ACC112 (cell line): ENCODE measurements at regions not wholly inside any gene's neighbourhood (a gene's known extent, or its start where the extent isn't known, plus 50 kb on each side); places are given as distances from the start of the nearest gene placed in this dataset.
"Not testable (repeated sequence)": the region's sequence is repeated elsewhere in the genome, so short reads cannot be mapped to it uniquely, and the experiment has no call there.

Experiments used
- H2AFZ ChIP-seq: fragments of 200-600 bp; sonication (generic); one replicate; pipeline ENCODE4 v1.6.0; 2017; ENCODE audit warnings: antibody characterized with exemption, low read length; ENCODE audit not compliant: unreplicated experiment
- H3K27ac ChIP-seq: fragments of 200-600 bp; sonication (generic); 2 replicates; pipeline ENCODE4 v1.5.1; 2014; ENCODE audit warnings: low read depth, mild to moderate bottlenecking, antibody characterized with exemption, low read length, moderate library complexity
- H3K27me3 ChIP-seq: fragments of 200-600 bp; sonication (generic); 2 replicates; pipeline ENCODE4 v1.6.1; 2014; ENCODE audit warnings: mild to moderate bottlenecking, antibody characterized with exemption, low read length, moderate library complexity, mixed read lengths; ENCODE audit not compliant: insufficient read depth
- H3K36me3 ChIP-seq: fragments of 200-600 bp; sonication (generic); 2 replicates; pipeline ENCODE4 v1.6.1; 2016; ENCODE audit warnings: mild to moderate bottlenecking, antibody characterized with exemption, low read length, moderate library complexity, mixed read lengths; ENCODE audit not compliant: insufficient read depth
- H3K4me1 ChIP-seq: fragments of 200-600 bp; sonication (generic); one replicate; pipeline ENCODE4 v1.6.1; 2016; ENCODE audit warnings: low read length, mixed read lengths; ENCODE audit not compliant: insufficient read depth, unreplicated experiment, control insufficient read depth
- H3K4me3 ChIP-seq: fragments of 200-600 bp; sonication (generic); 2 replicates; pipeline ENCODE4 v1.5.1; 2014; ENCODE audit warnings: mild to moderate bottlenecking, low read depth, low read length
- H3K79me2 ChIP-seq: fragments of 200-600 bp; sonication (generic); one replicate; pipeline ENCODE4 v1.6.0; 2016; ENCODE audit warnings: low read length; ENCODE audit not compliant: control insufficient read depth, unreplicated experiment, insufficient read depth

- Histone ChIP-seq H3K27me3 (peaks cover 4% of the 10 kb centered on the region; the same call in 1 of the 2 replicates), H3K4me1 (no peaks in the 10 kb centered on the region), H3K36me3 (no peaks in the 10 kb centered on the region), H2AFZ (no peak overlapping the region), H3K79me2 (no peaks in the 10 kb centered on the region), H3K27ac (no peak overlapping the region), H3K4me3 (no peak overlapping the region)
Observed at GRCh38 chr17:13154398-13154797, 136.6 kb upstream of the ELAC2 start.

- Histone ChIP-seq H3K27me3 (peaks cover 6% of the 10 kb centered on the region; the same call in 1 of the 2 replicates), H3K4me1 (no peaks in the 10 kb centered on the region), H2AFZ (no peak overlapping the region), H3K27ac (no peak overlapping the region), H3K4me3 (no peak overlapping the region), H3K36me3 (no peaks in the 10 kb centered on the region), H3K79me2 (no peaks in the 10 kb centered on the region)
Observed at GRCh38 chr17:13153036-13153435, 135.2 kb upstream of the ELAC2 start.

GRCh38 chr17:13152501-13152900 is 134.7 kb upstream of the ELAC2 start:
- H3K27ac ChIP-seq, result no peak overlapping the region
- peaks cover 10% of the 10 kb centered on the region for H3K27me3 ChIP-seq
- H3K79me2 ChIP-seq, result no peaks in the 10 kb centered on the region
- H2AFZ ChIP-seq, result no peak overlapping the region
- H3K4me1 ChIP-seq, result no peaks in the 10 kb centered on the region
- no peak overlapping the region for H3K4me3 ChIP-seq
- no peaks in the 10 kb centered on the region for H3K36me3 ChIP-seq

GRCh38 chr17:13150738-13151137 is 132.9 kb upstream of the ELAC2 start:
- not testable (repeated sequence) for H3K79me2 ChIP-seq, H3K4me3 ChIP-seq, H3K27ac ChIP-seq, H2AFZ ChIP-seq, H3K36me3 ChIP-seq, H3K4me1 ChIP-seq
- H3K27me3 ChIP-seq, result peaks cover 15% of the 10 kb centered on the region

- no peak overlapping the region for H2AFZ ChIP-seq
- H3K4me1 ChIP-seq, result no peaks in the 10 kb centered on the region
- peaks cover 32% of the 10 kb centered on the region for H3K27me3 ChIP-seq
- no peak overlapping the region for H3K27ac ChIP-seq
- no peaks in the 10 kb centered on the region for H3K36me3 ChIP-seq
- no peaks in the 10 kb centered on the region for H3K79me2 ChIP-seq
- no peak overlapping the region for H3K4me3 ChIP-seq
Observed at GRCh38 chr17:13143001-13143400, 125.2 kb upstream of the ELAC2 start.

- H2AFZ ChIP-seq, result no peak overlapping the region
- H3K36me3 ChIP-seq, result no peaks in the 10 kb centered on the region
Observed at GRCh38 chr17:13140750-13141149, 122.9 kb upstream of the ELAC2 start.

GRCh38 chr17:13135506-13135905 is 117.7 kb upstream of the ELAC2 start:
- Histone ChIP-seq H2AFZ (no peak overlapping the region), H3K4me3 (no peak overlapping the region), H3K27ac (no peak overlapping the region), H3K79me2 (no peaks in the 10 kb centered on the region), H3K36me3 (no peaks in the 10 kb centered on the region), H3K4me1 (no peaks in the 10 kb centered on the region), H3K27me3 (peaks cover 10% of the 10 kb centered on the region; the same call in 1 of the 2 replicates)

More at GRCh38 chr17:13140750-13141149, 122.9 kb upstream of the ELAC2 start:
- no peaks in the 10 kb centered on the region for H3K4me1 ChIP-seq
- H3K4me3 ChIP-seq, result no peak overlapping the region
- H3K27me3 ChIP-seq, result peaks cover 33% of the 10 kb centered on the region
- H3K27ac ChIP-seq, result no peak overlapping the region
- no peaks in the 10 kb centered on the region for H3K79me2 ChIP-seq

GRCh38 chr17:13134076-13134475 is 116.2 kb upstream of the ELAC2 start:
- peaks cover 10% of the 10 kb centered on the region for H3K27me3 ChIP-seq
- no peak overlapping the region for H3K27ac ChIP-seq
- H2AFZ ChIP-seq, result no peak overlapping the region
- no peak overlapping the region for H3K4me3 ChIP-seq
- H3K79me2 ChIP-seq, result no peaks in the 10 kb centered on the region
- no peaks in the 10 kb centered on the region for H3K4me1 ChIP-seq
- H3K36me3 ChIP-seq, result no peaks in the 10 kb centered on the region

GRCh38 chr17:13131225-13131624 is 113.4 kb upstream of the ELAC2 start:
- Histone ChIP-seq H3K4me3 (no peak overlapping the region), H3K4me1 (no peaks in the 10 kb centered on the region), H3K27me3 (peaks cover 2% of the 10 kb centered on the region), H3K27ac (no peak overlapping the region), H3K79me2 (no peaks in the 10 kb centered on the region), H3K36me3 (no peaks in the 10 kb centered on the region), H2AFZ (no peak overlapping the region)

- Histone ChIP-seq H3K27ac (no peak overlapping the region), H2AFZ (no peak overlapping the region), H3K27me3 (no peaks in the 10 kb centered on the region; the same call in none of the 2 replicates), H3K4me3 (no peak overlapping the region), H3K4me1 (no peaks in the 10 kb centered on the region), H3K79me2 (no peaks in the 10 kb centered on the region), H3K36me3 (no peaks in the 10 kb centered on the region)
Observed at GRCh38 chr17:13129356-13129755, 111.5 kb upstream of the ELAC2 start.

GRCh38 chr17:13128676-13129075 is 110.8 kb upstream of the ELAC2 start:
- Histone ChIP-seq H3K4me3 (no peak overlapping the region), H3K27me3 (no peaks in the 10 kb centered on the region; the same call in none of the 2 replicates), H3K27ac (no peak overlapping the region), H3K36me3 (no peaks in the 10 kb centered on the region), H3K4me1 (no peaks in the 10 kb centered on the region), H3K79me2 (no peaks in the 10 kb centered on the region), H2AFZ (no peak overlapping the region)
